ENCODE measurements at regions not wholly inside any gene's neighbourhood (a gene's known extent, or its start where the extent isn't known, plus 50 kb on each side); places are given as distances from the start of the nearest gene placed in this dataset.
A peak's percentile ranks its signal among the peaks of the same experiment; 100 is the strongest.
"Not testable (repeated sequence)": the region's sequence is repeated elsewhere in the genome, so short reads cannot be mapped to it uniquely, and the experiment has no call there.

GRCh38 chr16:29301662-29302285, 104.7 kb downstream of the NPIPB11 start:
- peak; percentile 42 for DNase-seq (ENCODE audit: low spot score)
- intact Hi-C loops (cut with DNase I); ATAC-seq: not testable (repeated sequence)

GRCh38 chr16:29300541-29301535, 105.7 kb downstream of the NPIPB11 start:
- ATAC-seq: peak; percentile 3
- intact Hi-C loops (cut with DNase I); DNase-seq (ENCODE audit: low spot score): not testable (repeated sequence)

- intact Hi-C loops (cut with DNase I): not testable (repeated sequence)
- ATAC-seq: peak; percentile 95
- peak; percentile 71 for DNase-seq (ENCODE audit: low spot score)
Measured at GRCh38 chr16:29300030-29300491, 106.5 kb downstream of the NPIPB11 start.

- ATAC-seq; intact Hi-C loops (cut with DNase I); DNase-seq (ENCODE audit: low spot score): not testable (repeated sequence)
Measured at GRCh38 chr16:29298997-29299396, 107.5 kb downstream of the NPIPB11 start.

GRCh38 chr16:29298307-29298706, 108.2 kb downstream of the NPIPB11 start:
- ATAC-seq; DNase-seq (ENCODE audit: low spot score); intact Hi-C loops (cut with DNase I): not testable (repeated sequence)

- DNase-seq (ENCODE audit: low spot score); ATAC-seq; intact Hi-C loops (cut with DNase I): not testable (repeated sequence)
Measured at GRCh38 chr16:29297809-29298177, 108.7 kb downstream of the NPIPB11 start.

- ATAC-seq; intact Hi-C loops (cut with DNase I); DNase-seq (ENCODE audit: low spot score): not testable (repeated sequence)
Measured at GRCh38 chr16:29297144-29297808, 109.2 kb downstream of the NPIPB11 start.

GRCh38 chr16:29296176-29296575, 110.3 kb downstream of the NPIPB11 start:
- DNase-seq (ENCODE audit: low spot score); ATAC-seq; intact Hi-C loops (cut with DNase I): not testable (repeated sequence)

GRCh38 chr16:29294951-29295795, 111.3 kb downstream of the NPIPB11 start:
- ATAC-seq; DNase-seq (ENCODE audit: low spot score); intact Hi-C loops (cut with DNase I): not testable (repeated sequence)

- intact Hi-C loops (cut with DNase I); ATAC-seq; DNase-seq (ENCODE audit: low spot score): not testable (repeated sequence)
Measured at GRCh38 chr16:29294400-29294933, 112.0 kb downstream of the NPIPB11 start.

DNA sequence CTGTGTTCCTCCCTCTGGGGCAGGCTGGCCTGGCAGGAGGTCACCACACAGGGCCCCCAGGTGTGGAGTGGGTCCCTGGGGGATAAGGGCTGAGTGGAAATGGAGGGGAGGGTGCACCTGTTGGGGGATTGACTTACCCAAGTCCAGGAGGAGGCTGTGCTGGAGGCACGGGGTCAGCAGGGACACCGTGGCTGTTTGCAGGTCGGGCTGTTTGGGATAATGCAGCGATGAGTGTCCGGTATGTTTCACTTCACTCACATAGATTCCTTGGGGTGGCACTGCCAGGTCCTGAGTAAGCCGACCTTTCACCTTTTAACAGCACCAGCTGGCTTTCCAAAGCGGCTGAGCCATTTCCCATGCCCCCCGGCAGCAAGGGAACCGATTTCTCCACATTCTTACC, 113.0 kb downstream of the NPIPB11 start:
- DNase-seq (ENCODE audit: low spot score); intact Hi-C loops (cut with DNase I); ATAC-seq: not testable (repeated sequence)

DNA sequence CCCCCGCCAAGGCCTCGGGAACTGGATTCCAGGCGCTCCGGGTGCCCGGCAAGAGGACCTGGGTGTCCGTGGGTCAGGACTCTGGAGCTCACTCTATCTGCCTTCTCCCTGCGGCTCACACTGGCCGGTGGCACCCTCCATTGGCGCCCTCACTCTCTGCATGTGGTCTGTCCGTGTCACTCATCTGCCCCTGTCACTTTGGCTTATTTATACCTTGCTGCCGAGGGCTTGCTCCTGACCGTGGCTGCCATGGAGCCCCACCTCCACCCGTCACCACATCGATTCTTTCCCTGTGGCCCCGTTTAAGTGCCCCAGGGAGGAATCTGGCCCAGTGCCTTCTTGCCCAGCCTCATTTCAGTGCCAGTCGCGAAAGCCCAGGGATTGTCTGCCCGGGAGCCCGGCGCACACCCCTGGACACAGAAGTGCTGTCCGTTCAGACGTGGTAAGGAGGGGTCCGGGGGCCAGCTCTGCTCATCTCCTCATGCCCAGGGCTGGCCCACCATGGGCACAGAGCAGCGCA, 113.5 kb downstream of the NPIPB11 start:
- intact Hi-C loops (cut with DNase I); DNase-seq (ENCODE audit: low spot score); ATAC-seq: not testable (repeated sequence)

- DNase-seq (ENCODE audit: low spot score); intact Hi-C loops (cut with DNase I): not testable (repeated sequence)
- ATAC-seq: peak; percentile 2
Measured at GRCh38 chr16:29291329-29292271, 114.9 kb downstream of the NPIPB11 start.

GRCh38 chr16:29290631-29291247, 115.8 kb downstream of the NPIPB11 start:
- peak; percentile 98 for DNase-seq (ENCODE audit: low spot score)
- peak; percentile 88 for ATAC-seq
- intact Hi-C loops (cut with DNase I): no loop called here

DNA sequence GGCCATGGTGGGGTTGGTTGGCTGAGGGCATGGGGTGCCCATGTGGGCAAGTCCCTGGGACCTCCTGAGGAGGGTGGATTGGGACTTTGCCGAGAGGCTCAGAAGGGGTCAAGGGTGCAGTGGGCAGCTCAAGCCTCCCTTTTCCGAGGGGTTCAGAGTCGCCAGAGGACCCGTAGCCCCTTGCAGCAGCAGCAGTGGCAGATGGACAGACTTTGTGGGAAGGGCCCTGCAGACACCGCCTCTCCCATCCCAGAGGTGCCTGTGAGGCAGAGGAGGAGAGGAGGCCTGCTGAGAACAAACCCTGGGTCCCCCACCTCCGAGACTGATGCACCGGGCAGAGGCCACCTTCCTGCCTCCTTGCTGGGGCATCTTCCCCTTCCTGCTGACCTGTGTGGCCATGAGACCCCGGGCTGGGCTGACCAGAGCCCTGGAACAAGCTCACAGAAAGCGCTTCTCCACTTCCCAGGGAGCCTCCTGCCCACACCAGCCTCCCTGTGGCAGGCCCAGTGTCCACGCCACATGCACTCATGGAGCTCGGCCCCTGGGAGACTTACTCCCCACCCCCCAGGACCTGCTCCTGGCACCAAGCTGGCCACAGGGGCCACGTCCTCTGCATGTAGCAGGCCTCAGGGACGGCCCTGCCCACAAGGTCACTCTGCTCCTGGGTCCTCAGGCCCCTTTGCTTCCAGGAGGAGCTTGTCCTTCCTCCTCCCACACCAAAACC, 116.8 kb downstream of the NPIPB11 start:
- intact Hi-C loops (cut with DNase I); ATAC-seq; DNase-seq (ENCODE audit: low spot score): not testable (repeated sequence)

Data from sciatic nerve (tissue), 2 donors.